NCI-H748 (cell line): ENCODE measurements at regions not wholly inside any gene's neighbourhood (a gene's known extent, or its start where the extent isn't known, plus 50 kb on each side); places are given as distances from the start of the nearest gene placed in this dataset.

Experiments used
- DNase-seq: peaks from one replicate; lab custom pipeline; 2025; ENCODE audit not compliant: unreplicated experiment; lab: John Stamatoyannopoulos, UW

- no peak for DNase-seq
Observed at GRCh38 chr7:98467570-98468312, 66.9 kb upstream of the BAIAP2L1 start.

- DNase-seq = no peak
Observed at GRCh38 chr7:98465022-98465421, 64.1 kb upstream of the BAIAP2L1 start.

DNA sequence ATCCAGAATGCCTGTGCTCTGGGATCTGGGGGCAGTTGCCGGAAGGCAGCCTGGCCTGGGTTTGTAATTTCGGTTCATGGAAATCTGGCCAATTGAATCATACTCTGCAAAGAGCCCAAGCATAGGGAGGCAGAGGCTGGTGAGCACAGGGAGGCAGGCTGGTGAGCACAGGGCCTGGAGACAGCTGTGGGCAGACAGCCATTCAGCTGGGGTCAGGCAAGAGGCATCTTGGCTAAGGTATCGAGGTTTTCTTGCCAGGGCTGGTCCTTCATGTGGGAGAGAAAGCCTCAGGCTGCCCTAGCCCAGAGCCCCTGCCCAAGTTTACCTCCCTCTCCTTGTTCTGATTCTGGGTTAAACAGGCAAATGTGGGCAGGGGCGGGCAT is 63.7 kb upstream of the BAIAP2L1 start:
- DNase-seq = no peak

DNA sequence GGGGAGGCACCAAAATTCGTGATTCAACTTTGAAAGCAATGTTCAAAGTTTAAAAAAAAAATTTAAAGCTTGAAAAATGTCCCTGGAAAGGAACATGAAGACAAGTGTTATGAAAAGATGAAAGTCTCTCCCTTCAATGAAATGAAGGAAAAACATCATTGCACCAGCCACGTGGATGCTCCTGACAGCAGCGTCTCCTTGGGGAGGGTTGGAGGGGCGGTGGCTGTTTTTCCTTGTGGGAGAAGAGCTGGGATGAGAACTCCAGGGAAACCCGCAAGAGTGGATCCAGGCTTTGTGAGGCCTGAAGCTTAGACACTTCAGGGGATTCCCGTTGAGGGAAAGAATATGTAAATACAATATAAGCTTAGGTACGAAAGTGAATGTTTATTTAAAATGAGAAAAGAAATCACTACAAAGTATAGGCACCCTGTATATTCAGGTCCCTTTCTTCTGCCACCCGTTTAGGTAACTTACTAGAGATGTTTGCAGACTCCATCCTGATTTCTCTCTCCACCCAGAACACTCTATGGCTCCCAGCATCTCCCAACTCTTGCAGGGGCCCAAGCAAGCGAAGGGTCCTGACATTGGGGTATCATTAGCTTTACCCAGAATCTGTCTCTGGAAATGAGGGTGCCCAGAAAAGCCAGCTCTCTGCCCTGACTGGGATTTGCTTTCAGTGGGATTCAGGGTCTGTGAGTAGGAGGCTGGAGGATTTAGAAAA is 63.1 kb upstream of the BAIAP2L1 start:
- no peak for DNase-seq

DNA sequence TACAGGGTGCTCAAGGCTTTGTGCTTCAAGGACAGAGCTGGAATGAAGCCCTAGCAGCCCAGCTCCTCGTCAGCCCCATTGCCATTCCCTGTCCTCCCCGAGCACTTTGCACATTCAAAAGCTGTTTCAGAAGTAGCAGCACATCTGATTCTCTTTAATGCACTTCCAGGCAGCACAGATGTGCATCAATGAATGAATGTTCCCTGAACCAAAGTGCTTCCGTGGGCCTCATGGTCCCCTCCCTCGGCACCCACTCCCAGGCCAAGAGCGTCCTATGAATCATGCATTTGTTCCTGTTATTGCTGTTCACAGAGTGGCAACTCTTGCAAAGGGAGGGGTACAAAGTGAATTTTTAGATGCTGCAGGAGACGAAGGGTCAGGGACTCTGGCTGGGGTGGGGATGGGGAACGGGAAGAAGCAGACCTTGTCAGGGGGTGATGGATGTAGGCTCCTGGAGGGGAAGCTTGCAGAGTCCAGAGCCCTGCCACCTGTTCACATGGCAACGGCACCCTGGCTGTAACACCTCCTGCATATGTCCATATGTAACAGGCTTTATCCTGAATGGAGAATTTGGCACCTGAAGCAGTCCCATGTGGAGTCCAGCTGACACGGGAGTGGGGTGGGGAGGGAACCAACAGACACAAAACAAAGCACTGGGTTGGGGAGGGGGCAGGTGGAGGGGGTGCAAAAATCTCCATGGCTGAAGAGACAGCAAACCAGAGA is 62.2 kb upstream of the BAIAP2L1 start:
- no peak for DNase-seq

DNA sequence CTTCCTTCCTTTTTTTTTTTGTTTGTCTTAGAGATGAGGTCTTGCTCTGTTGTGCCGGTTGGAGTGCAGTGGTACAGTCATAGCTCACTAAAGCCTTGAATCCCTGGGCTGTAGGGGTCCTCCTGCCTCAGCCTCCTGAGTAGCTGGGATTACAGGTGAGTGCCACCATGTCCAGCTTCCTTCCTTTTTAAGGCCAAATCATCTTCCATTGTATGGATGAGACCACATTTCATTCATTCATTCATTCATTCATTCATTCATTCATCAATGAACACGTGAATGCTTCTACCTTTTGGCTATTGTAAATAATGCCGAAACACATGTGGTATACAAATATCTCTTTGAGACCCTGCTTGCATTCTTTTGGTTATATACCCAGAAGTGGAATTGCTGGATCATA is 60.0 kb upstream of the BAIAP2L1 start:
- DNase-seq = no peak

- peak; percentile 12 for DNase-seq
Observed at GRCh38 chr7:98459529-98459928, 58.6 kb upstream of the BAIAP2L1 start.

DNA sequence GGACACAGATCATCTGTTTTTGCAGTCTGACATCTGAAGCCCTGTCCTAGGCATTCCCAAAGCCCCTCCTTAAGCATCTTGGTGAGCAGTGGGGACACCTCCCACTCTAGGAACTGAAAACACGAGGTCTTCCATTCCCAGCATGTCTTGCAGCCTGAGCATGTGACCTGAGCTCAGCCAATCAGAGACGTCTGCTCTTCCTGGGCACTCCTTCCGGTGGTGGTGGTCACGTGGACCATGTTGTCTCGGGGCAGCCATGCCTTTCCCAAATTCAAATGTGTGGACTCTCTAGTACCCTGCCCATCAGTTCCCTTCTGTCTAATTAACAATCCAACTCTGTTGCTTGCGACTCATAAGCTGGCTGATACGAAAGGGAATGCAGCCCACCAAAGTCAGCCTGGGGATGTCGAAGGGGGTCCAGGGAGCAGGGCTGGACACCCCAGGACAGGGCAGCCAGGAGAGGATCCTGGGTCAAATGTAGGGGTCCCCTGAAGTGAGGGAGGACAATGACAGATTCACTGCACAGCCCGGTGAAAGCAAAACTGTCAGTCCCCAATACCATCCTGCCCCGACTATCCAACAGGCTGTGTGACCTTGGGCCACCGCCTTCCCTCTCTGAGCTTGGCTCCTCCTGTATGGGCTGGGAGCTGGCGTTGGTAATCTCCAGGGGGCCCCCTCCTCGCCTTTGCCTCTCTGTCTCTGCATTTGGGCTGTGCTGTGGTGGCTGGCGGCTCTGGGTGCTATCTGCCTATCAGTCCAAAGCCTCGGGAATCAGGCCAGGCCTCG is 57.4 kb upstream of the BAIAP2L1 start:
- DNase-seq = no peak

DNA sequence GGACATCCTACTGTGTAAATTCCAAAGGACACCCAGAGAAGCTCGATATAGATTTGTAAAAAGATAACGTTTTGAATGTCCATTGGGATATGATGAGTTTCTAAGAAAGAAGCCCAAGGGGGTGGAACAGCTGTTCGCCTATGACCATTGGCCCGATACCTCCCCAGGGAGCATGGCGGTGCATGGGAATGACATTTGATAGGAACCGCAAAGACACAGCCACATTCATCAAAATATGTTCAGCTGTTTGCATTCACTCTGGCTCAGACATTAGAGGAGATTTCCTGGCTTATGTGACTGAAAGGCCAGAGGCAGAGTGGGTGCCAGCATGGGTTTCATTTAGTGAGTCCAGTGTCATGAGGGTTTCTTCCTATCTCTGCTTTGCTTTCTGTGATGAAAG is 56.0 kb upstream of the BAIAP2L1 start:
- no peak for DNase-seq

GRCh38 chr7:98452791-98453190 is 51.9 kb upstream of the BAIAP2L1 start:
- DNase-seq = no peak
